ENCODE measurements at regions not wholly inside any gene's neighbourhood (a gene's known extent, or its start where the extent isn't known, plus 50 kb on each side); places are given as distances from the start of the nearest gene placed in this dataset.

DNA sequence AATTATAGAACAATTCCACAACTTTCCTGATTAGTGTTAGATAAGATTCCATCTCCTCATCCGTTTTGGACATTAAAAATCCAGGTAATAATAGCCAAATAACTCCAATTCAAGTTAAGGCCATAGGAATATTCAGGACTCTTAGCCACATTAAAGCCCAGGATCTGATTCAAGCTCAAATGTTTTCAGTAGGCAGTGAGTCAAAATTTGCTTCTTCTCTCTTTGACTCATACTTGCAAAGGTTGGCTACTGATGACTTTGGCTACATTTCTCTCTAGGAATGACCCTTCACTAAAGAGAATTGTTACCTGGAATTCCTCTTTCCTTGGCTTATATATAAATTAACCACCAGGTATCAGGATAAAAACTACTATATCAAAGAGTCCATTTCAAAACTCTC, 354.9 kb upstream of the HS3ST1 start:
- Histone ChIP-seq H3K36me3 (no peaks in the 10 kb centered on the region), H3K27me3 (no peaks in the 10 kb centered on the region), H3K4me3 (no peak overlapping the region), H3K27ac (no peak overlapping the region), H3K4me1 (no peaks in the 10 kb centered on the region), H3K9me3 (no peaks in the 10 kb centered on the region)
- TF ChIP-seq, protein P1, sequence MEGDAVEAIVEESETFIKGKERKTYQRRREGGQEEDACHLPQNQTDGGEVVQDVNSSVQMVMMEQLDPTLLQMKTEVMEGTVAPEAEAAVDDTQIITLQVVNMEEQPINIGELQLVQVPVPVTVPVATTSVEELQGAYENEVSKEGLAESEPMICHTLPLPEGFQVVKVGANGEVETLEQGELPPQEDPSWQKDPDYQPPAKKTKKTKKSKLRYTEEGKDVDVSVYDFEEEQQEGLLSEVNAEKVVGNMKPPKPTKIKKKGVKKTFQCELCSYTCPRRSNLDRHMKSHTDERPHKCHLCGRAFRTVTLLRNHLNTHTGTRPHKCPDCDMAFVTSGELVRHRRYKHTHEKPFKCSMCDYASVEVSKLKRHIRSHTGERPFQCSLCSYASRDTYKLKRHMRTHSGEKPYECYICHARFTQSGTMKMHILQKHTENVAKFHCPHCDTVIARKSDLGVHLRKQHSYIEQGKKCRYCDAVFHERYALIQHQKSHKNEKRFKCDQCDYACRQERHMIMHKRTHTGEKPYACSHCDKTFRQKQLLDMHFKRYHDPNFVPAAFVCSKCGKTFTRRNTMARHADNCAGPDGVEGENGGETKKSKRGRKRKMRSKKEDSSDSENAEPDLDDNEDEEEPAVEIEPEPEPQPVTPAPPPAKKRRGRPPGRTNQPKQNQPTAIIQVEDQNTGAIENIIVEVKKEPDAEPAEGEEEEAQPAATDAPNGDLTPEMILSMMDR (IDR thresholded peaks at IDR 0.05), result no peak
- ATAC-seq (no peak), DNase-seq (no peak)
- intact Hi-C loops (cut with DNase I), result no loop called here

DNA sequence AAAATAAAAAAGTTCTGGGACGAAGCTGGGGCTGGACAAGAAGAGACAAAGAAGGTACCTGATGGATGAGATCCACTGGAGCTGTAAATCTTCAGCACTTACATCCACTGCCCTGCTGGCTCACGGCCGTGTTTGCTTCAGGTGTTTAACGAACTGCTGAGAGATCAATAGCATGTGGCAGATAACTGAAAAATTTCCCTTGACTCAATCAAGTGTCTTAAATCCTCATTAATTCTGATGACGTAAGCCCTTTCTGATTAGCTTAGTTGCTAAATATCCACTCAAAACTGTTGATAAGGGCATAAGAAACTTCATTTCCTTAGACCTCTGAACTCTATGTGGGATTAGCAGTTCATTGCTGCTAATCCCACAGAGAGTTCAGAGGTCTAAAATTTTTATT, 354.2 kb upstream of the HS3ST1 start:
- intact Hi-C loops (cut with DNase I), result no loop called here

DNA sequence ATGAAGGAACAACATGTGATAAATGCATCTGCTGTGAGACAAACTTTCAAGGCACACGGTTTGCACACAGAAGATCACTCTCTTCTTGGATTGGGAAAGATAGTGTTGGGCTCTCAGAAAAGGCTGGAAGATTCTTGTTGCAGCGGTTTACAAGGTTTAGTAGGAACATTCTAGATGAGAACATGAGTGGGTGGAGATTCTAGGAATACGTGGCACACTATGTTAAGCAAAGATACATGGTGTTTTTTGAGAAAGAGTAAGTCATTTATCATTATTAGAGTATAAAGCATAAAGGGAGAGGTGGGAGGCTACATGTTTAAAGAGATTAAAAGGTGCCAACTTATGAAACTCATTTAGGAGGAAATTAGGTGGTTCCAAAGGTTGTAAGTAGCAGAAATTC, 348.8 kb upstream of the HS3ST1 start:
- intact Hi-C loops (cut with DNase I), result no loop called here
- Histone ChIP-seq H3K27me3 (no peaks in the 10 kb centered on the region), H3K4me3 (no peak overlapping the region), H3K9me3 (no peaks in the 10 kb centered on the region), H3K36me3 (no peaks in the 10 kb centered on the region), H3K27ac (no peak overlapping the region), H3K4me1 (no peaks in the 10 kb centered on the region)
- DNase-seq (no peak), ATAC-seq (no peak)
- TF ChIP-seq, protein P1 (IDR thresholded peaks at IDR 0.05), result no peak

More for the DNA sequence above, 354.2 kb upstream of the HS3ST1 start:
- Histone ChIP-seq H3K27me3 (no peaks in the 10 kb centered on the region), H3K4me3 (no peak overlapping the region), H3K36me3 (no peaks in the 10 kb centered on the region), H3K27ac (no peak overlapping the region), H3K9me3 (no peaks in the 10 kb centered on the region), H3K4me1 (no peaks in the 10 kb centered on the region)
- ATAC-seq, result no peak
- TF ChIP-seq, protein P1 (IDR thresholded peaks at IDR 0.05), result no peak
- DNase-seq, result no peak

DNA sequence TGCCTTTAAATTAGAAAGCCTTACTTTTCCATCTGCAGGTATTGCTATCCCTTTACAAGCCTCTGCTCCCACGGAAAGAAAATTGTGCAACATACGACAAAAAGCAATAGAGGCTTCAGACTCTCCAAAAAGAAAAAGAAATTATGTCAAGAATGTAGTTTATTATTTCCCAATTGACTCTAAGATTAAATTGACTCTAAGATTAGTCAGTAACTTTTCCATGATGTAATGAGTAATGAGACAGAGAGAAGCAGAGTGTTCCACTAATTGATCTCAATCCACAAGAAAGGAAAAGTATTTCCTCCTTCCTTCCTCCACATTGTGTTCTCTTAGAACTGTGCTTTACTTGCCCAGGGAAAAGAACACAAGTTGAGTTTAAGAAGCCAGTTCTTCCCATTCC, 345.7 kb upstream of the HS3ST1 start:
- H3K27ac ChIP-seq, result no peak overlapping the region
- ATAC-seq, result peak; percentile 44

DNA sequence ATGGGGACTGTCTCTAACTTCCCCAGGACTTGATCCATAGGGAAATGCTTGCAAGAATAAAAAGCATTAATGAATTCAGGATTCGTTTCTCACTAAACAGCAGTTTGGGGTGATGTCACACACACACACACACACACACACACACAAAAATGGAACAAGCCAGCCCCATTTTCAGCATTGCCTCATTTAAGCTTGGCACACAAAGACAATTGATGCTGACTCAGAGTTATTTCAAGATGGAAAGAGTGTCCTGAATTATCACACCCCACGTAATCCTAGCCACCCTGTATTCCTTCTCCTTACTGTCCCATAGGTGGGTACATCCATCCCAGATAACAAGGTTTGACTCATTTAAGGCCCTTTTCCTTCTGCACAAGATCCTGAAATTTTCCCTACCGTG, 345.1 kb upstream of the HS3ST1 start:
- Histone ChIP-seq H3K4me1 (no peaks in the 10 kb centered on the region), H3K27ac (no peak overlapping the region), H3K27me3 (no peaks in the 10 kb centered on the region), H3K4me3 (no peak overlapping the region), H3K36me3 (no peaks in the 10 kb centered on the region), H3K9me3 (no peaks in the 10 kb centered on the region)
- DNase-seq, result no peak
- no peak for ATAC-seq
- TF ChIP-seq, protein P1 (IDR thresholded peaks at IDR 0.05), result no peak
- intact Hi-C loops (cut with DNase I), result no loop called here

More for the DNA sequence above, 345.7 kb upstream of the HS3ST1 start:
- H3K36me3 ChIP-seq, result no peaks in the 10 kb centered on the region
- H3K4me3 ChIP-seq, result no peak overlapping the region
- intact Hi-C loops (cut with DNase I), result no loop called here
- H3K27me3 ChIP-seq, result no peaks in the 10 kb centered on the region
- DNase-seq, result no peak
- TF ChIP-seq, protein P1 (IDR thresholded peaks at IDR 0.05), result no peak
- H3K4me1 ChIP-seq, result no peaks in the 10 kb centered on the region
- no peaks in the 10 kb centered on the region for H3K9me3 ChIP-seq

DNA sequence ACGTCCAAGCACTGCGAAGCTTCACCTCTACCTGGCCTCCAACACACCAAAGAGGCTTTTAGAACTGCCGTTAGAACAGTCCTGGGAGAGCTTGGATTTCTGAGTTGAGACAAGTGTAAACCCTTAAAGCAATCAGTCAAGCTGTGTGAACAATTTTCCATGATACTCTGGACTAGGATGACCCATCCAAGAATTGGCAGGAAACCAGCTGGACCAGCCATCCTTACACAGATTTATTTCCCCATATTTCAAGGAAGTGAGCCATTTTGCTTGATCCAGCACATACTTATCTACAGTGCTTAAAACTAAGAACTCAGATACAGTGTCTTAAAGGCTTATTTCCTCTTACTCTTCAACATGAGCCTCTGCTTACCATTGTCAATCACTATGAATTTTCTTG, 340.7 kb upstream of the HS3ST1 start:
- intact Hi-C loops (cut with DNase I), result no loop called here
- Histone ChIP-seq H3K27me3 (no peaks in the 10 kb centered on the region), H3K27ac (no peak overlapping the region), H3K4me1 (no peaks in the 10 kb centered on the region), H3K9me3 (no peaks in the 10 kb centered on the region), H3K4me3 (no peak overlapping the region), H3K36me3 (no peaks in the 10 kb centered on the region)
- DNase-seq (no peak), ATAC-seq (peak; percentile 35)
- TF ChIP-seq, protein P1 (IDR thresholded peaks at IDR 0.05), result no peak

Measured in upper lobe of right lung (tissue), 1 donor.